ENCODE measurements at regions not wholly inside any gene's neighbourhood (a gene's known extent, or its start where the extent isn't known, plus 50 kb on each side); places are given as distances from the start of the nearest gene placed in this dataset.
A peak's percentile ranks its signal among the peaks of the same experiment; 100 is the strongest.

DNA sequence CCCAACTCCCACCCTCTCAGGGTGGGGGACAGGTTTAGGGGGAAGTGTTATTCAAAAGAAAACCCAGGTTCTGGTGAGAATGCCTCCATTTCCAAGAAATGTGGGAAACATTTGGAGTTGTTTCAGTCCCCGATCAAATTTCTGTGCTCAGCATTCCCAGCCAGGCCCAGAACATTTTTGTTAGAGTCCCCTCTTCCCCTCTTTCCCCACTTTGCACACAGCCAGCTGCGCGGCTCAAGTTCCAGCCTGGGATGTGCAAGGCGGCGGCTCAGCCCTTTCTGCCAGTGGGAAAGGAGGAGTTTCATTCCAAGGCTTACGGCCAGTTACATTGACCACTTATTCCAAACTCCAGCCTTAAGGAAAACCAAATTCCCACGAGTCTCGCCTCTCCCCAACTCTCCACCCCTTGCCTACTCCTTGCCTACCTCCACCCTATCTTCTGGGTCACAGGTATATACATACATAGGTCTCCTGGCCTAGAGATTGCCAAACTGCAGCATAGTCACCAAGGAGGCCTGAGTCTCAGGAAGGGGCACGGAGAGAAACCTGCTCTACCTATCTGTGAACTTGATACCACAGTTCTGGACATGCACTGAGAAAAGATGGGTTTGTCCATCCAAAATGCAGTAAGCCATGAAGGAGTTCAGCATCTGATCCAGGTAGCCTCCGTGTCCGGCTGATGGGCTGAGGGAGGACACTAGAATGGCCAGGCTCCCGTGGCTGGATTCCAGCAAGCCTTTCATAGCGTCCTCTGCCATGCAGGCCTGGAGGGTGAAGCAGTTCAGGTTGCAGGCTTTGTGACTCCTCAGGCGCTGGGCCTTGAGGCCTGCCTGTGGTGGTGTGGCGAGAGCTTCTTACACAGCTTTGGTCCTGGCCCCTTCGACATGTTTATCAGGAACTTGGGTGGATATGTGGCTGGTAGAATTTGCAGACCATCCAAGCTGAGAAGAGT, 154.5 kb downstream of the ZFP36L2 start:
- H3K27ac ChIP-seq: no peak overlapping the region
- TF ChIP-seq, protein P1, sequence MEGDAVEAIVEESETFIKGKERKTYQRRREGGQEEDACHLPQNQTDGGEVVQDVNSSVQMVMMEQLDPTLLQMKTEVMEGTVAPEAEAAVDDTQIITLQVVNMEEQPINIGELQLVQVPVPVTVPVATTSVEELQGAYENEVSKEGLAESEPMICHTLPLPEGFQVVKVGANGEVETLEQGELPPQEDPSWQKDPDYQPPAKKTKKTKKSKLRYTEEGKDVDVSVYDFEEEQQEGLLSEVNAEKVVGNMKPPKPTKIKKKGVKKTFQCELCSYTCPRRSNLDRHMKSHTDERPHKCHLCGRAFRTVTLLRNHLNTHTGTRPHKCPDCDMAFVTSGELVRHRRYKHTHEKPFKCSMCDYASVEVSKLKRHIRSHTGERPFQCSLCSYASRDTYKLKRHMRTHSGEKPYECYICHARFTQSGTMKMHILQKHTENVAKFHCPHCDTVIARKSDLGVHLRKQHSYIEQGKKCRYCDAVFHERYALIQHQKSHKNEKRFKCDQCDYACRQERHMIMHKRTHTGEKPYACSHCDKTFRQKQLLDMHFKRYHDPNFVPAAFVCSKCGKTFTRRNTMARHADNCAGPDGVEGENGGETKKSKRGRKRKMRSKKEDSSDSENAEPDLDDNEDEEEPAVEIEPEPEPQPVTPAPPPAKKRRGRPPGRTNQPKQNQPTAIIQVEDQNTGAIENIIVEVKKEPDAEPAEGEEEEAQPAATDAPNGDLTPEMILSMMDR (IDR thresholded peaks at IDR 0.05; ENCODE audit: low read depth, low read length, missing control alignments): no peak
- H3K36me3 ChIP-seq (replicated peaks): no peaks in the 10 kb centered on the region
- no peak overlapping the region for H3K4me3 ChIP-seq (ENCODE audit: low read depth, low read length)
- in situ Hi-C loops (cut with HindIII; ENCODE audit: low pct_ligation_motif_present, low sequenced_read_pairs): no loop called here
- no peak for DNase-seq
- no peaks in the 10 kb centered on the region for H3K27me3 ChIP-seq (replicated peaks)

DNA sequence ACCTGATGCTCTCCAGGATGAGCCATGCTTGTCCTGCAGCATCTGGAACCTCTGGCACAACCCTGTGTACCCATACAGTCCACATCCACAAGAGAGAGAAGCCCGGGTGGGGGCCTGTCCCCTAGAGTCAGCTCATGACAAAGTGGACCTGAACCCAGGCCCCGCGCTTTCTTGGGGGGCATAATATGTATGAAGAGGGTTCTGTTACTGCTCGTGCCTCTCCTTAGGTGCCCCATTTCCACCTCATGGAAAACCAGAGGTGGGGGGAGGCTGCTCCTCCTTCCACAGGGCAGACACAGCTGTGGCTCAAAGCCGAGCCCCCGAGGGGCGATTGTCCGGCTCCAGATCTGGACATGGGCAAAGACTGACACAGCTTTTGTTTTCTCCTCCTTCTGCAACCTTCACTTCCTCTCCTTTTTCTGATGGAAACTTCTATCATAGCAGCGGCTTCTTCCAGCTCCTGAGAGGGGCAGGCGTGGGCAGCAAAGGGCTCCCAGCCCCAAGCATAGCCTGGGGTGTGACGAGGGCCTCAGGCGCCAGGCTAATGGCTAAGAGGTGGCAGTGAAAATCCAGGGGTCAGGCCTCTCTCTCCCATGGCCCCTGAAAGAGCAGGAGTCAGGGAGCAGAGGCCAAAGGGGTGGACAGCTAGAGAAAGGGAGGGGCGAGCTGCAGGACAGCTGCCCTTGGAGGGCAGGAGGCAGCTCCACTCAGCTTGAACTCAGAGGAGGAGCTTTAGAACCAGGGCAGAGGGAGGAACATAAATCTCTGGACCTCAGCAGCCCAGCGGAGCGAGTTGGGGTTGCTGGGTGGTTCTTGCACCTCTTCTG, 155.5 kb downstream of the ZFP36L2 start:
- Histone ChIP-seq H3K36me3 (replicated peaks) (no peaks in the 10 kb centered on the region), H3K27ac (no peak overlapping the region), H3K27me3 (replicated peaks) (no peaks in the 10 kb centered on the region), H3K4me3 (ENCODE audit: low read depth, low read length) (no peak overlapping the region)
- no peak for DNase-seq
- in situ Hi-C loops (cut with HindIII; ENCODE audit: low pct_ligation_motif_present, low sequenced_read_pairs): no loop called here
- TF ChIP-seq, protein P1 (IDR thresholded peaks at IDR 0.05; ENCODE audit: low read depth, low read length, missing control alignments): no peak

DNA sequence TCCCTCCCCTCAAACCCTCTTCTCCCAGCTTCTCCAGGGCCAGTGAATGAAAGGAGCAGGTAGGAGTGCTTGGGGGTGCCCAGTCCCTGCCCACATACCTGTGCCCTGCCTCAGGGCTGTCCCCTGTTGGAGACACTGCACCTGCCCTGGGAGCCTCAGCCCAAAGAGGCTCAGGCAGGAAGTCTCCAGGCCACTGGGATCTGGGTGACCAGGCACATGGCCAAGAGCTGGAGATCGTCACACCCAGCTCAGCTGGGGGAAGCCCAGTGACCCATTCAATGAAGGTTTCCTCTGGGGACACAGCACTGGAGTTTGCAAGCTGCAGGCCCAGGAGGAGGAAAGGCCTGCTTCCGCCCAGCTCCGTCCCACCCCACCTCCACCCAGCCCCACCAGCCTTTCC, 156.4 kb downstream of the ZFP36L2 start:
- Histone ChIP-seq H3K36me3 (replicated peaks) (no peaks in the 10 kb centered on the region), H3K4me3 (ENCODE audit: low read depth, low read length) (no peak overlapping the region), H3K27ac (no peak overlapping the region), H3K27me3 (replicated peaks) (no peaks in the 10 kb centered on the region)
- in situ Hi-C loops (cut with HindIII; ENCODE audit: low pct_ligation_motif_present, low sequenced_read_pairs): no loop called here
- TF ChIP-seq, protein P1 (IDR thresholded peaks at IDR 0.05; ENCODE audit: low read depth, low read length, missing control alignments): no peak
- DNase-seq: no peak

DNA sequence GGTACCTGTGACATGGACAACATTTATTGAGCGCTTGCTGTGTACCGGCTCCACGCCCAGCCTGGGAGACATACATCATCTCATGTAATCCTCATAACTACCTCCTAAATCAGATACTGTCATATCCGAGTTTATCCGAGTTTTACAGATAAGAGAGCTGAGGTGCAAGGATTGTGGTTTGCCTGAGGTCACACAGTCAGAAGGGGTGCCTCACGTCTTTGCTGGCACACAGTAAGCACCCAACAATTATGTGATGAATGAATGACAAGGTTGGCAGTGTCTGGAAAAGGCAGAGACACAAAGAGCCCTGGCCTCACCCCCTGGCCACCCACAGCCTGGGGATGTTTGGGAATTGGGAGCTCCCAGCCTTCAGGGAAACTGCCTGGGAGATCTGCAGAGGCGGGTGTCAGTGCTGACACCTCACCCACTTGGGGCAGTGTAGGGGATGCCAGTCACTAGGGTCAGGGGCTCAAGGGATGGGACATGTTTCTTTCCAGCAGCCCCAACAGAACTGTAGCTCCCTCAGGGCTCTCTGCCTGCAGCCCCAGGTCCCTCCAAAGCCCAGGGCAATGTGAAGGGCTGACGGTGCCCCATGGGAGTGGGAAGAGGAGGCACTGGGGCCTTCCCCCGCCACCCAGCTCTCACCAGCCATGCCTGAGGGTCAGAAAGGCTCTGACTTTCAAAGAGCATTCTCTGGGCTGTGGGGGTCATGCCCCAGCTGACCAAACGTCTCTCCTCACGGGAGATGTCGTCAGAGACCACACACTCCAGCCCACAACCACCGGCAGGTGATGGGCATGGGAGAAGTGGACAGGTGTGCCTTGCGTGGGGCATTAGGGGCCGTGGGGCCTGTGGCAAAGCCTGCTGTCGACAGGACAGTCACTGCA, 157.5 kb downstream of the ZFP36L2 start:
- in situ Hi-C loops (cut with HindIII; ENCODE audit: low pct_ligation_motif_present, low sequenced_read_pairs): no loop called here
- no peak overlapping the region for H3K27ac ChIP-seq
- H3K36me3 ChIP-seq (replicated peaks): no peaks in the 10 kb centered on the region
- no peak for DNase-seq
- TF ChIP-seq, protein P1 (IDR thresholded peaks at IDR 0.05; ENCODE audit: low read depth, low read length, missing control alignments): no peak
- no peaks in the 10 kb centered on the region for H3K27me3 ChIP-seq (replicated peaks)
- H3K4me3 ChIP-seq (ENCODE audit: low read depth, low read length): no peak overlapping the region

DNA sequence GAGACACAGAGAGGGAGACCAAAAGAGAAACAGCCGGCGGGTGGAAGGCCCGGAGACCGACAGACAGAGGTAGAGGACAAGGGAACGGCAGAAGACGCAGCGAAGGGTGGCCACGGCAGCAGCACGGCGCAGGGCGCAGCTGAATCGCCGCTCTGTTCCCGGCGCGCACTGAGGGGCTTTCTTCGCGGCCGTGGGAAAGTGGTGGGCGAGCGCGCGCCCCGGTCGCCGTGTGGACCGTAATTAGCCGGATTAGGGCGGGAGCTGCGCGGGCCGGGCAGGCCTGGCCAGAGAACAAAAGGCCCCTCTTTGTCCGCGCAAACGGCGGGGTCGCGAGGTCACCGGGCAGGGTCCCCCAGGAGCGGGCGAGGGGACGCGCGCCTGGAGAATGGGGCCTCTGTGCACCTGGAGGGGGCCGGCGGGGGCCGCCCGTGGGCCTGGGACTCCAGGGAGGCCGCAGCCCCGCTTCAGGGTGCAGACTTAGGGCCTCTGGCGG, 158.3 kb downstream of the ZFP36L2 start:
- TF ChIP-seq, protein P1 (IDR thresholded peaks at IDR 0.05; ENCODE audit: low read depth, low read length, missing control alignments): no peak
- in situ Hi-C loops (cut with HindIII; ENCODE audit: low pct_ligation_motif_present, low sequenced_read_pairs): no loop called here
- H3K27ac ChIP-seq: no peak overlapping the region
- no peaks in the 10 kb centered on the region for H3K27me3 ChIP-seq (replicated peaks)
- DNase-seq: no peak
- H3K36me3 ChIP-seq (replicated peaks): no peaks in the 10 kb centered on the region
- H3K4me3 ChIP-seq (ENCODE audit: low read depth, low read length): peak overlapping the region; percentile 22
